A673 (cell line): ENCODE measurements at regions not wholly inside any gene's neighbourhood (a gene's known extent, or its start where the extent isn't known, plus 50 kb on each side); places are given as distances from the start of the nearest gene placed in this dataset.

ENCODE experiments used
- BruUV-seq: library from RNA; stranded (reverse); fragments of 400-500 nt; replicated peaks from 2 replicates; lab custom pipeline; 2021; lab: Mats Ljungman, UMichigan
- CTCF ChIA-PET: fragments of 300-600 bp; sonication (Branson Sonifier 250); formaldehyde crosslinking; loops from one replicate; lab custom pipeline; 2022; ENCODE audit warnings: antibody characterized with exemption; lab: Charles Lee
- POLR2A ChIA-PET: fragments of 300-600 bp; sonication (Branson Sonifier 250); formaldehyde crosslinking; loops from one replicate; lab custom pipeline; 2022; ENCODE audit warnings: antibody characterized with exemption; ENCODE audit not compliant: low non-redundant PET; lab: Charles Lee
- DNase-seq: peaks from one replicate; pipeline ENCODE4 v3.0.0-alpha.2; 2015; ENCODE audit warnings: low spot score
- H3K27ac ChIP-seq: fragments of 200-600 bp; sonication (generic); 2 replicates; pipeline ENCODE4 v1.5.1; 2016; ENCODE audit warnings: mixed run types, low read depth, mild to moderate bottlenecking, mixed read lengths, antibody characterized with exemption, low read length; ENCODE audit not compliant: poor library complexity, severe bottlenecking
- H3K27me3 ChIP-seq: fragments of 200-600 bp; sonication (generic); replicated peaks from 2 replicates; pipeline ENCODE4 v1.6.1; 2017; ENCODE audit warnings: mixed run types, low read depth, mild to moderate bottlenecking, mixed read lengths, antibody characterized with exemption, low read length; ENCODE audit not compliant: insufficient read depth, poor library complexity
- H3K36me3 ChIP-seq: fragments of 200-600 bp; sonication (generic); 2 replicates; pipeline ENCODE4 v1.6.1; 2016; ENCODE audit warnings: mixed run types, mild to moderate bottlenecking, mixed read lengths, antibody characterized with exemption, low read length; ENCODE audit not compliant: insufficient read depth, poor library complexity, severe bottlenecking
- H3K4me1 ChIP-seq: fragments of 200-600 bp; sonication (generic); 2 replicates; pipeline ENCODE4 v1.6.1; 2017; ENCODE audit warnings: mixed run types, mild to moderate bottlenecking, mixed read lengths, antibody characterized with exemption, low read length; ENCODE audit not compliant: insufficient read depth, poor library complexity, severe bottlenecking
- H3K4me3 ChIP-seq: fragments of 200-600 bp; sonication (generic); 2 replicates; pipeline ENCODE4 v1.5.1; 2016; ENCODE audit warnings: low read depth, mixed run types, mild to moderate bottlenecking, mixed read lengths, low read length; ENCODE audit not compliant: poor library complexity, severe bottlenecking
- H3K9me3 ChIP-seq: fragments of 200-600 bp; sonication (generic); 2 replicates; pipeline ENCODE4 v1.6.1; 2016; ENCODE audit warnings: mixed run types, low read depth, mild to moderate bottlenecking, mixed read lengths, antibody characterized with exemption, low read length; ENCODE audit not compliant: poor library complexity, severe bottlenecking
- EZH2 ChIP-seq: fragments of 200-600 bp; sonication (generic); IDR thresholded peaks from 2 replicates; pipeline ENCODE4 v1.6.1; 2017; ENCODE audit warnings: borderline replicate concordance, low read depth, mild to moderate bottlenecking, mixed read lengths, antibody characterized with exemption, low read length; ENCODE audit not compliant: poor library complexity, severe bottlenecking
- intact Hi-C: fragments of 100-400 bp; cut with micrococcal nuclease; formaldehyde crosslinking; loops from one replicate; pipeline ENCODE4 v1.10.0; 2022; ENCODE audit not compliant: unreplicated experiment
- TF ChIP-seq, protein P1 (sequence below): fragments of 300-800, 200-600 bp; sonication (generic); conservative IDR thresholded peaks from 2 replicates; pipeline ENCODE4 v1.5.1; 2017; ENCODE audit warnings: low read depth, mild to moderate bottlenecking, antibody characterized with exemption, low read length, moderate library complexity, mixed read lengths

DNA sequence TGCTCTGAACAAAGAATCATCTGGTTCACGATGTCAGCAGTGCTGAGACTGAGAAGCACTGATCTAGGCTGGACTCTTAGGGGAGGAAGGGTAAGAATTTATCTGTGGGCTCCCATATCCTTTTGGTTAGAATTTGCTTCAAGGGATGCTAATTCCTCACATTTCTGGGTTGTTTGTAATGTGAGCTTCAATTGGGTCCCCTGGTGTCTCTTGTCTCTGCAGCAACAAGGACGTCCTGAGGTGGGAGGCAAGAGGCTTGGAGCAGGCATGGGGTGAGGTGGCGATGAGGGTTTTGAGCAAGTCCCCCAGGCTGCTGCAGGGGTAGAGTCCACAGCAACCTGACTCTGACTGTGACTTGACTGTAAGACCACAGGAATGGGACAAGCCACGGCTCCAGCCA lies 213.8 kb upstream of the NLRP1 start:
- Histone ChIP-seq H3K9me3 (peaks cover 3% of the 10 kb centered on the region), H3K4me1 (no peaks in the 10 kb centered on the region), H3K36me3 (no peaks in the 10 kb centered on the region), H3K27ac (no peak overlapping the region), H3K4me3 (no peak overlapping the region), H3K27me3 (peaks cover 64% of the 10 kb centered on the region)
- BruUV-seq, result no TSS peak
- no peak for DNase-seq
- POLR2A ChIA-PET, result no interaction called here
- TF ChIP-seq, protein P1, sequence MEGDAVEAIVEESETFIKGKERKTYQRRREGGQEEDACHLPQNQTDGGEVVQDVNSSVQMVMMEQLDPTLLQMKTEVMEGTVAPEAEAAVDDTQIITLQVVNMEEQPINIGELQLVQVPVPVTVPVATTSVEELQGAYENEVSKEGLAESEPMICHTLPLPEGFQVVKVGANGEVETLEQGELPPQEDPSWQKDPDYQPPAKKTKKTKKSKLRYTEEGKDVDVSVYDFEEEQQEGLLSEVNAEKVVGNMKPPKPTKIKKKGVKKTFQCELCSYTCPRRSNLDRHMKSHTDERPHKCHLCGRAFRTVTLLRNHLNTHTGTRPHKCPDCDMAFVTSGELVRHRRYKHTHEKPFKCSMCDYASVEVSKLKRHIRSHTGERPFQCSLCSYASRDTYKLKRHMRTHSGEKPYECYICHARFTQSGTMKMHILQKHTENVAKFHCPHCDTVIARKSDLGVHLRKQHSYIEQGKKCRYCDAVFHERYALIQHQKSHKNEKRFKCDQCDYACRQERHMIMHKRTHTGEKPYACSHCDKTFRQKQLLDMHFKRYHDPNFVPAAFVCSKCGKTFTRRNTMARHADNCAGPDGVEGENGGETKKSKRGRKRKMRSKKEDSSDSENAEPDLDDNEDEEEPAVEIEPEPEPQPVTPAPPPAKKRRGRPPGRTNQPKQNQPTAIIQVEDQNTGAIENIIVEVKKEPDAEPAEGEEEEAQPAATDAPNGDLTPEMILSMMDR, result no peak
- TF ChIP-seq EZH2, result no peak
- CTCF ChIA-PET, result no interaction called here
- intact Hi-C loops, result no loop called here

DNA sequence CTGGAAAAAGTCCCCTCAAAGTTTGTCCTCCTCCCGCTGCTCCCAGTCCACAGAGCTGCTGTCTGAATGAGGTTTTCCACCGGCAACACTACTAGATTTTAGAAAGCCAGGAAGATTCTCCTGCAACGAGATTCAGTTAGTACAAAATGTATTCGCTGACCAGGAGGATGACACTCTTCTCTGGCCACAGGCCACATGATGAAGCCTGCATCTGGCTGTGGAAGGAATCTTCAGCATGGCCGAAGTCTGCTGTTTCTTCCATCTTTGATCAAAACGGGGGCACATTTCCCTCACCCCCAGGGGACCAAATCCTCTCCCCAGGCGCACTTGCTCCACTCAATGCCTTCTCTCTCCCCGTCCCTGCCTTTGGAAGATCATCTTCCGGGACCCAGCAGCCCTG lies 215.8 kb upstream of the NLRP1 start:
- no TSS peak for BruUV-seq
- Histone ChIP-seq H3K9me3 (no peaks in the 10 kb centered on the region), H3K27ac (no peak overlapping the region), H3K4me1 (no peaks in the 10 kb centered on the region), H3K27me3 (peaks cover 59% of the 10 kb centered on the region), H3K36me3 (no peaks in the 10 kb centered on the region), H3K4me3 (no peak overlapping the region)
- POLR2A ChIA-PET, result no interaction called here
- no peak for DNase-seq
- no peak for TF ChIP-seq EZH2
- TF ChIP-seq, protein P1, result no peak
- intact Hi-C loops, result no loop called here
- CTCF ChIA-PET, result no interaction called here

DNA sequence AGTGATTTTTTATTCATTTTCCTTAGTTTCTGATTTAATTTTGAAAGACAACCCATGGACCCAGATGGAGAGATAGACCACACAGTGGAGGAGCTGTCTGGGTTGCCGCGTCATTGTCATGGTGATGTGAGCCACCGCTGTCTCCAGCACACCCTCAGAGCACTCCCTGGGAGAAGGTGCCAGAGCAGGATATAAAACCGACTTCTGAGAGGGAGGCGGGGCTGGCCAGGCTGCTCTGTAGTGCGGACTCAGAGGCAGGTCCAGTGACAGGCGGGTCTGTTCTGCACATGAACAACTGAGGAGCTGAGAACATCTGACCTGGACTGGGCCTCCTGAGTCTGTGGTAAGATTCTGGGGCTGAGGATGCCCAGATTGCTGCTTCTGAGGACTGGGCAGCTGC lies 216.3 kb upstream of the NLRP1 start:
- intact Hi-C loops, result no loop called here
- H3K27me3 ChIP-seq, result peaks cover 55% of the 10 kb centered on the region
- TF ChIP-seq, protein P1, result no peak
- no peak for TF ChIP-seq EZH2
- ChIA-PET POLR2A (no interaction called here), CTCF (no interaction called here)
- no TSS peak for BruUV-seq
- DNase-seq, result no peak
- H3K9me3 ChIP-seq, result no peaks in the 10 kb centered on the region
- no peaks in the 10 kb centered on the region for H3K4me1 ChIP-seq
- H3K27ac ChIP-seq, result no peak overlapping the region
- H3K4me3 ChIP-seq, result no peak overlapping the region
- no peaks in the 10 kb centered on the region for H3K36me3 ChIP-seq
